HG02840 (cell line): ENCODE measurements at regions not wholly inside any gene's neighbourhood (a gene's known extent, or its start where the extent isn't known, plus 50 kb on each side); places are given as distances from the start of the nearest gene placed in this dataset.
"Not testable (repeated sequence)": the region's sequence is repeated elsewhere in the genome, so short reads cannot be mapped to it uniquely, and the experiment has no call there.

Source experiments
- ATAC-seq: cut with Tn5 transposase; IDR thresholded peaks from one replicate; pipeline ENCODE4 v1.9.1; 2021; ENCODE audit warnings: mild to moderate bottlenecking, moderate library complexity, moderate number of reproducible peaks; ENCODE audit not compliant: unreplicated experiment, low FRiP score

- ATAC-seq: no peak
Observed at GRCh38 chr5:102613661-102614060, 114.9 kb upstream of the SLCO6A1 start.

GRCh38 chr5:102617191-102618187 is 118.7 kb upstream of the SLCO6A1 start:
- no peak for ATAC-seq

GRCh38 chr5:102622262-102622661 is 123.5 kb upstream of the SLCO6A1 start:
- no peak for ATAC-seq

GRCh38 chr5:102623329-102624065 is 124.7 kb upstream of the SLCO6A1 start:
- no peak for ATAC-seq

GRCh38 chr5:102624405-102624804 is 125.6 kb upstream of the SLCO6A1 start:
- no peak for ATAC-seq

GRCh38 chr5:102625468-102625867 is 126.7 kb upstream of the SLCO6A1 start:
- no peak for ATAC-seq

GRCh38 chr5:102625928-102626327 is 127.1 kb upstream of the SLCO6A1 start:
- ATAC-seq: no peak

GRCh38 chr5:102627315-102627714 is 127.8 kb upstream of the PAM start:
- no peak for ATAC-seq

GRCh38 chr5:102628441-102629175 is 126.5 kb upstream of the PAM start:
- no peak for ATAC-seq

- no peak for ATAC-seq
Observed at GRCh38 chr5:102629827-102630605, 125.1 kb upstream of the PAM start.

GRCh38 chr5:102635399-102635798 is 119.7 kb upstream of the PAM start:
- not testable (repeated sequence) for ATAC-seq

- no peak for ATAC-seq
Observed at GRCh38 chr5:102638316-102638715, 116.8 kb upstream of the PAM start.

- ATAC-seq: no peak
Observed at GRCh38 chr5:102638912-102639652, 116.0 kb upstream of the PAM start.

- no peak for ATAC-seq
Observed at GRCh38 chr5:102649731-102650130, 105.4 kb upstream of the PAM start.

- ATAC-seq: no peak
Observed at GRCh38 chr5:102651466-102651865, 103.6 kb upstream of the PAM start.

GRCh38 chr5:102654559-102655349 is 100.4 kb upstream of the PAM start:
- ATAC-seq: no peak

- no peak for ATAC-seq
Observed at GRCh38 chr5:102659151-102659550, 96.0 kb upstream of the PAM start.

- ATAC-seq: no peak
Observed at GRCh38 chr5:102660111-102660510, 95.0 kb upstream of the PAM start.
